ENCODE measurements at regions not wholly inside any gene's neighbourhood (a gene's known extent, or its start where the extent isn't known, plus 50 kb on each side); places are given as distances from the start of the nearest gene placed in this dataset.

- no peak overlapping the region for H3K27ac Mint-ChIP-seq (ENCODE audit: unreplicated experiment)
- H3K36me3 Mint-ChIP-seq (ENCODE audit: unreplicated experiment) = no peaks in the 10 kb centered on the region
- H3K9me3 Mint-ChIP-seq (ENCODE audit: unreplicated experiment) = no peaks in the 10 kb centered on the region
- no peaks in the 10 kb centered on the region for H3K27me3 Mint-ChIP-seq (ENCODE audit: unreplicated experiment)
- no peak overlapping the region for H3K4me3 Mint-ChIP-seq (ENCODE audit: unreplicated experiment)
- H3K4me1 Mint-ChIP-seq (ENCODE audit: low read depth, unreplicated experiment) = no peaks in the 10 kb centered on the region
- DNase-seq = no peak
- TF ChIP-seq, protein P1, sequence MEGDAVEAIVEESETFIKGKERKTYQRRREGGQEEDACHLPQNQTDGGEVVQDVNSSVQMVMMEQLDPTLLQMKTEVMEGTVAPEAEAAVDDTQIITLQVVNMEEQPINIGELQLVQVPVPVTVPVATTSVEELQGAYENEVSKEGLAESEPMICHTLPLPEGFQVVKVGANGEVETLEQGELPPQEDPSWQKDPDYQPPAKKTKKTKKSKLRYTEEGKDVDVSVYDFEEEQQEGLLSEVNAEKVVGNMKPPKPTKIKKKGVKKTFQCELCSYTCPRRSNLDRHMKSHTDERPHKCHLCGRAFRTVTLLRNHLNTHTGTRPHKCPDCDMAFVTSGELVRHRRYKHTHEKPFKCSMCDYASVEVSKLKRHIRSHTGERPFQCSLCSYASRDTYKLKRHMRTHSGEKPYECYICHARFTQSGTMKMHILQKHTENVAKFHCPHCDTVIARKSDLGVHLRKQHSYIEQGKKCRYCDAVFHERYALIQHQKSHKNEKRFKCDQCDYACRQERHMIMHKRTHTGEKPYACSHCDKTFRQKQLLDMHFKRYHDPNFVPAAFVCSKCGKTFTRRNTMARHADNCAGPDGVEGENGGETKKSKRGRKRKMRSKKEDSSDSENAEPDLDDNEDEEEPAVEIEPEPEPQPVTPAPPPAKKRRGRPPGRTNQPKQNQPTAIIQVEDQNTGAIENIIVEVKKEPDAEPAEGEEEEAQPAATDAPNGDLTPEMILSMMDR (IDR thresholded peaks at IDR 0.05; ENCODE audit: partially characterized antibody, unreplicated experiment) = no peak
These were observed 440.0 kb downstream of the USP25 start for GRCh38 chr21:16169779-16170178.

DNA sequence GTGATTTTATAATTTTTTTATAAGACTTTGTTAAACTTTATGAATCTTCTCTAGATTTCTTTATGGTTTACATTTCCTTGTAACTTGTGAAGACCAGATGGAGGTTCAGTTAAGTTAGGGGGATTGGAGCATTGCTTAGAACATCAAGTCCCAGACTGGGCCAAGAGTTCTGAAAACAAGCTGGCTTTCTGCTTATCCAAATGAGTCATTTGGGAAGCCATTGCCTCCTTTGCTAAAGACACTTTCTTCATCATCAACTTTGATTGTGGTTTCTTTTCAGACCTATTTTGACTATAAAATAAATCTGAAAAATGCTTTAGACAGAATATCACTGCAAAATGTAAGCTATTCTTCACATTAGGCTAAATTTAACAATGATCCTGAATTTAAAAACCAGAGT is 446.8 kb downstream of the USP25 start:
- no peak for DNase-seq
- Mint-ChIP-seq H3K27me3 (ENCODE audit: unreplicated experiment) (no peaks in the 10 kb centered on the region), H3K4me1 (ENCODE audit: low read depth, unreplicated experiment) (no peaks in the 10 kb centered on the region), H3K27ac (ENCODE audit: unreplicated experiment) (no peak overlapping the region), H3K9me3 (ENCODE audit: unreplicated experiment) (no peaks in the 10 kb centered on the region), H3K36me3 (ENCODE audit: unreplicated experiment) (no peaks in the 10 kb centered on the region), H3K4me3 (ENCODE audit: unreplicated experiment) (no peak overlapping the region)
- TF ChIP-seq, protein P1 (IDR thresholded peaks at IDR 0.05; ENCODE audit: partially characterized antibody, unreplicated experiment) = no peak

DNA sequence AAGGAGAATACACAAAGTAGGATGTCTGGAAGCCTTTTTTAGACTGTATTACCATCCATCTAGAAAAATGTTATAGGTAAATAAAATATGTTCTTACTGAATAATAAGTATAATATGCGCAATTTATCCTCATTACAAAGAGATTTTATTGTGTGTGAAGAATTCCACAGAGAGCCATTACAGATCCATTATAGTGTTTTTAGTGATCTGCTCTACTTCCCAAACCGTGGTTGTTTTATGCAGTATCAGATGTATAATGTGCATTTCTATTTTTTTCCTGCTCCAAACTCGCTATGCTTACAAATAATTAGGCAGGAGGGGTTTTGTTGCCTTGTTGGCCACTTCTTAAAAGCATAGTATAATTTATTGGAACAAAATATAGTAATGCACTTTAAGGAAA is 447.8 kb downstream of the USP25 start:
- TF ChIP-seq, protein P1 (IDR thresholded peaks at IDR 0.05; ENCODE audit: partially characterized antibody, unreplicated experiment) = no peak
- Mint-ChIP-seq H3K36me3 (ENCODE audit: unreplicated experiment) (no peaks in the 10 kb centered on the region), H3K4me3 (ENCODE audit: unreplicated experiment) (no peak overlapping the region), H3K9me3 (ENCODE audit: unreplicated experiment) (no peaks in the 10 kb centered on the region), H3K27ac (ENCODE audit: unreplicated experiment) (no peak overlapping the region), H3K4me1 (ENCODE audit: low read depth, unreplicated experiment) (no peaks in the 10 kb centered on the region), H3K27me3 (ENCODE audit: unreplicated experiment) (no peaks in the 10 kb centered on the region)
- DNase-seq = no peak

DNA sequence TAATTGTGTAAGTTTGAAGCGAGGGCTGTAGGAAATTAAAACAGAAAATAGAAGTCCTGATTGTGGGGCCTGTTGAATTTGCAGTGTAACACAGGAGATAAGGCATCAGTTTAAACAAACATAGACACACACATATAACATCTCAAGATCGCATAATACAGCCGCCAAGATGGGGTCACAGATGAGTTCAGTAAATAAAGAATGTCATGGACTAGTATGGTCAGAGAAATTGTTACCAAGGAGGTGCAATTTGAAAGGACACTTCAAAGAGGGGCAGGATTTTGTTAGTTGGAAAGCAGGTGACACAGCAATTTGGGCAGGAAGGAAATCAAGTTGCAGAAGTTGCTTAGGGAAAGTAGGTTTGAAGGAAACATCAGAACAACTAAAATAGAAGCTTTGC is 450.0 kb downstream of the USP25 start:
- TF ChIP-seq, protein P1 (IDR thresholded peaks at IDR 0.05; ENCODE audit: partially characterized antibody, unreplicated experiment) = no peak
- no peak overlapping the region for H3K27ac Mint-ChIP-seq (ENCODE audit: unreplicated experiment)
- no peaks in the 10 kb centered on the region for H3K27me3 Mint-ChIP-seq (ENCODE audit: unreplicated experiment)
- H3K4me1 Mint-ChIP-seq (ENCODE audit: low read depth, unreplicated experiment) = no peaks in the 10 kb centered on the region
- no peaks in the 10 kb centered on the region for H3K9me3 Mint-ChIP-seq (ENCODE audit: unreplicated experiment)
- H3K4me3 Mint-ChIP-seq (ENCODE audit: unreplicated experiment) = no peak overlapping the region
- no peak for DNase-seq
- H3K36me3 Mint-ChIP-seq (ENCODE audit: unreplicated experiment) = no peaks in the 10 kb centered on the region

DNA sequence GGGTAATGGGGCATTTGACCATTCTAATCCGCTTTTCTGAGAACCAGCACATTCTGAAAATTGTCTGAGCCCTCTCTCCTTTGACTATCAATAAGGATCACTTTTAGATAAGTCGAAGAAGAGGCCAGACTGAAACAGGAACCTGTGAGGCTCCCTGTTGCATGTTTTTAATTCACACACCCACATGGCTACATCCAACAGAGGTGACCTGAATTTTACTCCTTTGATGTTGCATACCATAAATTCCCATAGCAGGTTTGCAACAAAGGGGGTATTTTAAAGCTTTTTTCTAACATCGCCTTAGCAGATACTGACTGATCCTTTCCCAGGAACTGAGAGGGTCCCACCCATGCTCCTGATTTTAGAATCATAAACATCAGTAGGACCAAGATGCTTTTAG is 450.8 kb downstream of the USP25 start:
- H3K27ac Mint-ChIP-seq (ENCODE audit: unreplicated experiment) = no peak overlapping the region
- H3K4me1 Mint-ChIP-seq (ENCODE audit: low read depth, unreplicated experiment) = no peaks in the 10 kb centered on the region
- H3K27me3 Mint-ChIP-seq (ENCODE audit: unreplicated experiment) = no peaks in the 10 kb centered on the region
- no peaks in the 10 kb centered on the region for H3K36me3 Mint-ChIP-seq (ENCODE audit: unreplicated experiment)
- no peaks in the 10 kb centered on the region for H3K9me3 Mint-ChIP-seq (ENCODE audit: unreplicated experiment)
- no peak for DNase-seq
- no peak overlapping the region for H3K4me3 Mint-ChIP-seq (ENCODE audit: unreplicated experiment)
- TF ChIP-seq, protein P1 (IDR thresholded peaks at IDR 0.05; ENCODE audit: partially characterized antibody, unreplicated experiment) = no peak

Data from glutamatergic neuron (in vitro differentiated cells).